ENCODE measurements at regions not wholly inside any gene's neighbourhood (a gene's known extent, or its start where the extent isn't known, plus 50 kb on each side); places are given as distances from the start of the nearest gene placed in this dataset.
A peak's percentile ranks its signal among the peaks of the same experiment; 100 is the strongest.
"Not testable (repeated sequence)": the region's sequence is repeated elsewhere in the genome, so short reads cannot be mapped to it uniquely, and the experiment has no call there.

GRCh38 chr3:106299300-106300098 lies 430.7 kb upstream of the CBLB start:
- Histone ChIP-seq H3K9ac (ENCODE audit: low read depth, low read length) (no peak overlapping the region), H3K9me3 (replicated peaks; ENCODE audit: low read length) (no peaks in the 10 kb centered on the region), H3K4me3 (ENCODE audit: low read length) (no peak overlapping the region), H3K27me3 (ENCODE audit: control insufficient read depth, insufficient read depth, low read length) (no peaks in the 10 kb centered on the region), H3K4me2 (ENCODE audit: low read length) (peak overlapping the region; percentile 6), H3K36me3 (ENCODE audit: insufficient read depth, low read length) (no peaks in the 10 kb centered on the region), H3K4me1 (ENCODE audit: control insufficient read depth, insufficient read depth, low read length) (peaks cover 7% of the 10 kb centered on the region)

GRCh38 chr3:106302451-106303221 lies 433.8 kb upstream of the CBLB start:
- Histone ChIP-seq H3K4me2 (ENCODE audit: low read length) (no peak overlapping the region), H3K9ac (ENCODE audit: low read depth, low read length) (no peak overlapping the region), H3K4me3 (ENCODE audit: low read length) (no peak overlapping the region), H3K36me3 (ENCODE audit: insufficient read depth, low read length) (no peaks in the 10 kb centered on the region), H3K4me1 (ENCODE audit: control insufficient read depth, insufficient read depth, low read length) (peaks cover 7% of the 10 kb centered on the region), H3K9me3 (replicated peaks; ENCODE audit: low read length) (no peaks in the 10 kb centered on the region), H3K27me3 (ENCODE audit: control insufficient read depth, insufficient read depth, low read length) (no peaks in the 10 kb centered on the region)

GRCh38 chr3:106303766-106304165 lies 435.0 kb upstream of the CBLB start:
- Histone ChIP-seq H3K4me2 (ENCODE audit: low read length) (no peak overlapping the region), H3K9ac (ENCODE audit: low read depth, low read length) (no peak overlapping the region), H3K4me3 (ENCODE audit: low read length) (no peak overlapping the region), H3K4me1 (ENCODE audit: control insufficient read depth, insufficient read depth, low read length) (peaks cover 7% of the 10 kb centered on the region), H3K36me3 (ENCODE audit: insufficient read depth, low read length) (no peaks in the 10 kb centered on the region), H3K9me3 (replicated peaks; ENCODE audit: low read length) (no peaks in the 10 kb centered on the region), H3K27me3 (ENCODE audit: control insufficient read depth, insufficient read depth, low read length) (no peaks in the 10 kb centered on the region)

- H3K36me3 ChIP-seq (ENCODE audit: insufficient read depth, low read length) = no peaks in the 10 kb centered on the region
- no peak overlapping the region for H3K4me3 ChIP-seq (ENCODE audit: low read length)
- no peak overlapping the region for H3K9ac ChIP-seq (ENCODE audit: low read depth, low read length)
- no peak overlapping the region for H3K4me2 ChIP-seq (ENCODE audit: low read length)
- no peaks in the 10 kb centered on the region for H3K4me1 ChIP-seq (ENCODE audit: control insufficient read depth, insufficient read depth, low read length)
- H3K9me3 ChIP-seq (replicated peaks; ENCODE audit: low read length) = no peaks in the 10 kb centered on the region
- no peaks in the 10 kb centered on the region for H3K27me3 ChIP-seq (ENCODE audit: control insufficient read depth, insufficient read depth, low read length)
Observed at GRCh38 chr3:106305127-106305526, 436.3 kb upstream of the CBLB start.

- Histone ChIP-seq H3K4me3 (ENCODE audit: low read length) (no peak overlapping the region), H3K9ac (ENCODE audit: low read depth, low read length) (no peak overlapping the region), H3K36me3 (ENCODE audit: insufficient read depth, low read length) (no peaks in the 10 kb centered on the region), H3K4me2 (ENCODE audit: low read length) (no peak overlapping the region), H3K9me3 (replicated peaks; ENCODE audit: low read length) (no peaks in the 10 kb centered on the region), H3K4me1 (ENCODE audit: control insufficient read depth, insufficient read depth, low read length) (no peaks in the 10 kb centered on the region), H3K27me3 (ENCODE audit: control insufficient read depth, insufficient read depth, low read length) (no peaks in the 10 kb centered on the region)
Observed at GRCh38 chr3:106305882-106306435, 437.1 kb upstream of the CBLB start.

- no peak overlapping the region for H3K9ac ChIP-seq (ENCODE audit: low read depth, low read length)
Observed at GRCh38 chr3:106309274-106309673, 440.5 kb upstream of the CBLB start.

GRCh38 chr3:106309798-106310197 lies 441.0 kb upstream of the CBLB start:
- not testable (repeated sequence) for H3K36me3 ChIP-seq (ENCODE audit: insufficient read depth, low read length); H3K4me1 ChIP-seq (ENCODE audit: control insufficient read depth, insufficient read depth, low read length); H3K9ac ChIP-seq (ENCODE audit: low read depth, low read length); H3K9me3 ChIP-seq (replicated peaks; ENCODE audit: low read length); H3K27me3 ChIP-seq (ENCODE audit: control insufficient read depth, insufficient read depth, low read length); H3K4me3 ChIP-seq (ENCODE audit: low read length); H3K4me2 ChIP-seq (ENCODE audit: low read length)

More at GRCh38 chr3:106309274-106309673, 440.5 kb upstream of the CBLB start:
- H3K36me3 ChIP-seq (ENCODE audit: insufficient read depth, low read length) = no peaks in the 10 kb centered on the region
- H3K4me2 ChIP-seq (ENCODE audit: low read length) = no peak overlapping the region
- H3K4me1 ChIP-seq (ENCODE audit: control insufficient read depth, insufficient read depth, low read length) = no peaks in the 10 kb centered on the region
- no peak overlapping the region for H3K4me3 ChIP-seq (ENCODE audit: low read length)
- H3K27me3 ChIP-seq (ENCODE audit: control insufficient read depth, insufficient read depth, low read length) = no peaks in the 10 kb centered on the region
- H3K9me3 ChIP-seq (replicated peaks; ENCODE audit: low read length) = no peaks in the 10 kb centered on the region

GRCh38 chr3:106317141-106318055 lies 448.6 kb upstream of the CBLB start:
- Histone ChIP-seq H3K27me3 (ENCODE audit: control insufficient read depth, insufficient read depth, low read length) (no peaks in the 10 kb centered on the region), H3K9ac (ENCODE audit: low read depth, low read length) (no peak overlapping the region), H3K4me1 (ENCODE audit: control insufficient read depth, insufficient read depth, low read length) (no peaks in the 10 kb centered on the region), H3K36me3 (ENCODE audit: insufficient read depth, low read length) (no peaks in the 10 kb centered on the region), H3K4me3 (ENCODE audit: low read length) (no peak overlapping the region), H3K9me3 (replicated peaks; ENCODE audit: low read length) (no peaks in the 10 kb centered on the region), H3K4me2 (ENCODE audit: low read length) (no peak overlapping the region)

- H3K4me2 ChIP-seq (ENCODE audit: low read length); H3K9me3 ChIP-seq (replicated peaks; ENCODE audit: low read length); H3K36me3 ChIP-seq (ENCODE audit: insufficient read depth, low read length); H3K4me1 ChIP-seq (ENCODE audit: control insufficient read depth, insufficient read depth, low read length); H3K9ac ChIP-seq (ENCODE audit: low read depth, low read length); H3K27me3 ChIP-seq (ENCODE audit: control insufficient read depth, insufficient read depth, low read length); H3K4me3 ChIP-seq (ENCODE audit: low read length): not testable (repeated sequence)
Observed at GRCh38 chr3:106321438-106321837, 452.6 kb upstream of the CBLB start.

- H3K4me1 ChIP-seq (ENCODE audit: control insufficient read depth, insufficient read depth, low read length) = peaks cover 11% of the 10 kb centered on the region
- no peaks in the 10 kb centered on the region for H3K9me3 ChIP-seq (replicated peaks; ENCODE audit: low read length)
- no peaks in the 10 kb centered on the region for H3K36me3 ChIP-seq (ENCODE audit: insufficient read depth, low read length)
- H3K27me3 ChIP-seq (ENCODE audit: control insufficient read depth, insufficient read depth, low read length) = no peaks in the 10 kb centered on the region
- no peak overlapping the region for H3K4me3 ChIP-seq (ENCODE audit: low read length)
- H3K9ac ChIP-seq (ENCODE audit: low read depth, low read length) = no peak overlapping the region
- no peak overlapping the region for H3K4me2 ChIP-seq (ENCODE audit: low read length)
Observed at GRCh38 chr3:106323586-106323985, 454.8 kb upstream of the CBLB start.

Measured in skeletal muscle satellite cell (primary cell).